Right renal cortex interstitium (tissue), 3 donors: ENCODE measurements at regions not wholly inside any gene's neighbourhood (a gene's known extent, or its start where the extent isn't known, plus 50 kb on each side); places are given as distances from the start of the nearest gene placed in this dataset.

Source experiments
- DNase-seq, 3 donors: peaks; one replicate each; pipeline ENCODE4 v3.0.0-alpha.2; 2013; ENCODE audit warnings: low read depth in 3 of 3, low spot score in 2 of 3

- no peak for DNase-seq
Observed at GRCh38 chr10:44201011-44201410, 183.9 kb downstream of the CXCL12 start.

- DNase-seq = no peak
Observed at GRCh38 chr10:44199991-44200655, 184.8 kb downstream of the CXCL12 start.

GRCh38 chr10:44199267-44199666 is 185.6 kb downstream of the CXCL12 start:
- no peak for DNase-seq

- DNase-seq = no peak
Observed at GRCh38 chr10:44198780-44199097, 186.2 kb downstream of the CXCL12 start.

GRCh38 chr10:44198096-44198779 is 186.7 kb downstream of the CXCL12 start:
- DNase-seq = no peak

- DNase-seq = no peak
Observed at GRCh38 chr10:44197646-44198045, 187.3 kb downstream of the CXCL12 start.

GRCh38 chr10:44196336-44196735 is 188.6 kb downstream of the CXCL12 start:
- DNase-seq = no peak

GRCh38 chr10:44196008-44196320 is 188.9 kb downstream of the CXCL12 start:
- DNase-seq = no peak

- no peak for DNase-seq
Observed at GRCh38 chr10:44195112-44196007, 189.5 kb downstream of the CXCL12 start.

GRCh38 chr10:44194435-44194834 is 190.5 kb downstream of the CXCL12 start:
- DNase-seq = no peak

GRCh38 chr10:44193567-44194220 is 191.2 kb downstream of the CXCL12 start:
- no peak for DNase-seq

- DNase-seq = no peak
Observed at GRCh38 chr10:44193166-44193565, 191.7 kb downstream of the CXCL12 start.

- DNase-seq = no peak
Observed at GRCh38 chr10:44192435-44192834, 192.5 kb downstream of the CXCL12 start.

- no peak for DNase-seq
Observed at GRCh38 chr10:44190541-44190940, 194.4 kb downstream of the CXCL12 start.

GRCh38 chr10:44186821-44187220 is 198.1 kb downstream of the CXCL12 start:
- no peak for DNase-seq

- no peak for DNase-seq
Observed at GRCh38 chr10:44186150-44186549, 198.7 kb downstream of the CXCL12 start.

GRCh38 chr10:44185315-44185666 is 199.6 kb downstream of the CXCL12 start:
- DNase-seq = no peak

GRCh38 chr10:44184633-44185314 is 200.1 kb downstream of the CXCL12 start:
- DNase-seq = no peak

- no peak for DNase-seq
Observed at GRCh38 chr10:44183667-44184632, 200.9 kb downstream of the CXCL12 start.

- no peak for DNase-seq
Observed at GRCh38 chr10:44182909-44183308, 202.0 kb downstream of the CXCL12 start.
